ENCODE measurements at regions not wholly inside any gene's neighbourhood (a gene's known extent, or its start where the extent isn't known, plus 50 kb on each side); places are given as distances from the start of the nearest gene placed in this dataset.
A peak's percentile ranks its signal among the peaks of the same experiment; 100 is the strongest.

- no peak for DNase-seq (ENCODE audit: low spot score)
These were observed 113.7 kb downstream of the RNASET2 start for GRCh38 chr6:166842607-166843006.

- DNase-seq (ENCODE audit: low spot score): no peak
These were observed 115.1 kb downstream of the RNASET2 start for GRCh38 chr6:166841216-166841615.

DNA sequence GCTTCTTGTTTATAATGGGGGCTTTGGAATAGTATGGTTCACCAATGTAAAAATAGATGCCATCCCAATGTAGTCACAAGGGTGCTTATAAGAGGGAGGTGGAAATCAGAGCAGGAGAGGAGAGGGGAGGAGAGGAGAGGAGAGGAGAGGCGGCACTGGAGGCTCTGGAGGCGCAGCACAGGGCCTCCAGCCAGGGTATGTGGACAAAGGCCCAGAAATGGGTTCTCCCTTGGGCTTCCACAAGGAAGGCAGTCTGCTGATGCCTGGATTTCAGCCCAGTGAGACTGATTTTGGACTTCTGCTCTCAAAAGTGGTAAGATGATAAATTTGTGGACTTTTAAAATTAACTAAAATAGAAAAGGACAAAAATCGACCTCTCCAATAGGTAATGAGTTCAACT, 116.8 kb downstream of the RNASET2 start:
- DNase-seq (ENCODE audit: low spot score): no peak

- DNase-seq (ENCODE audit: low spot score): no peak
These were observed 117.4 kb downstream of the RNASET2 start for GRCh38 chr6:166838987-166839386.

GRCh38 chr6:166836785-166837718, 119.3 kb downstream of the RNASET2 start:
- no peak for DNase-seq (ENCODE audit: low spot score)

GRCh38 chr6:166834049-166834448, 122.3 kb downstream of the RNASET2 start:
- no peak for DNase-seq (ENCODE audit: low spot score)

- no peak for DNase-seq (ENCODE audit: low spot score)
These were observed 125.4 kb downstream of the RNASET2 start for GRCh38 chr6:166830891-166831363.

DNA sequence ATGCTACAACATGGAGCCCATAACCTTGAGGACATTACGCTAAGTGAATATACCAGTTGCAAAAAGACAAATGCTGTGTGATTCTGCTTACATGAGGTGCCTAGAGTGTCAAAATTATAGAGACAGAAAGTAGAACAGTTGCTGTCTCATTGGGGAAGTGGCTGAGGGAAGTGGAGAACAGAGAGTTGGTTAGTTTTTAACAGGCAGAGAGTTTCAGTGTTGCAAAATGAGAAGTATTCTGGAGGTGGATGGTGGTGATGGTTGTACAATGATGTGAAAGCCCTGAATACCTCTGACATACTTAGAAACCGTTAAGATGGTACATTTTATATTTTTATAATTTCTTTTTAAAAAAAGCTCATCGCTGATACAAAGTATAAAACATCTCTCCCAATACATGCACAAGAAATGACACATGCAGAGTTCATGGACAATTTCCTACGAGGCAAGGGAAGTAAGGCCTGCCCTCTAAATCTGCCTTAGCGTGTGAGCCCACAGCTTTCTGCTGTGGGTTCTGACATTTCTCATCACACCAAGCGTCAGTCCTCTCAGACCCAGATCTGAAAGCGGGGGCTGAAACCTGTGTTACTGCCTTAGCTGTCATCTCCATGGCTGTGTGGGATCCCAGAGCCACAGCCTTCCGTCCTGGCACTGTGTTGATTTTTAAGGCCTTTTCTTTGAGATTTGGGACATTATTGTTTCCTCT, 126.0 kb downstream of the RNASET2 start:
- DNase-seq (ENCODE audit: low spot score): no peak

DNA sequence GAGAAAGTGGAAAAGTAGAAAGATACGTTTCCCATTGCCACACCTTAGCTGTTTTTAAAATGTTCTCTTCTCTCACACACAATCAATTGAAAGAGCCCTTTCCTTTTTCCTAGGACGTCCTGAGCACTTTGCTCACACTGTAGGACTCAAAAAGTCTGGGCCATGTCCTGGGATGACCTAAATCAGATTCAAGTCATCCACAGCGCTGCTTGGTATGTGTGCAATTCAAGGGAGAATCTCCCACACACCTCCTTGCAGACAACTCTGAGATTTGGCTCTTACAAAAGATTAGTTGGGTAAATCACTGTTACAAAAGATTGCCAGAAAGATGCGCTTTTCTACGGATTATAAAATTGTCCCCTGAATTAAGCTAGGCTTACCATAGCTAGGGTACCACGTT, 130.1 kb downstream of the RNASET2 start:
- no peak for DNase-seq (ENCODE audit: low spot score)

DNA sequence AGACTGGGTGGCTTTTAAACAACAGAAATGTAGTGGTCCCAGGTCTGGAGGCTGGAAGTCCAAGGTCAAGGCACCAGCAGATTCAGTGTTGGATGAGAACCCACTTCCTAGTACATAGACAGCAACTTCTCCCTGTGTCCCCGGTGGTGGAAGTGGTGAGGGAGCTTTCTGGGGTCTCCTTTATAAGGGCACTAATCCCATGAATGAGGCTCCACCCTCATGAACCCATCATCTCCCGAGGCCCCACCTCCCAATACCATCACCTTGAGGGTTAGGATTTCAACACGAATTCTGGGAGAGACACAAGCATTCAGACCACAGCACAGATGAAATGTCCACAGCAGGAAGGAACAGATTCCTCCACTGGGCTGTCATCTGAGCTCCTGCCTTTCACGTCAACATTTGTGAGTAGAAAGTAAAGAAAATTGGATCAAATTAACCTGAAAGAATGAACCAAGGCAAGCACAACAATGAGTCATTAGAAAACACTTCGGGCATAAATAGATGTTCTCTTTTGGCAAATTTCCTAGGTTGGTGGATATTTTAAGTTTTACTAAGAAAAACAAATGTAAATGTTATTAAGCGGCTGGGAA, 130.7 kb downstream of the RNASET2 start:
- DNase-seq (ENCODE audit: low spot score): no peak

GRCh38 chr6:166824880-166825250, 131.5 kb downstream of the RNASET2 start:
- DNase-seq (ENCODE audit: low spot score): no peak

GRCh38 chr6:166824146-166824879, 132.0 kb downstream of the RNASET2 start:
- DNase-seq (ENCODE audit: low spot score): no peak

- DNase-seq (ENCODE audit: low spot score): no peak
These were observed 133.7 kb downstream of the RNASET2 start for GRCh38 chr6:166822609-166823008.

DNA sequence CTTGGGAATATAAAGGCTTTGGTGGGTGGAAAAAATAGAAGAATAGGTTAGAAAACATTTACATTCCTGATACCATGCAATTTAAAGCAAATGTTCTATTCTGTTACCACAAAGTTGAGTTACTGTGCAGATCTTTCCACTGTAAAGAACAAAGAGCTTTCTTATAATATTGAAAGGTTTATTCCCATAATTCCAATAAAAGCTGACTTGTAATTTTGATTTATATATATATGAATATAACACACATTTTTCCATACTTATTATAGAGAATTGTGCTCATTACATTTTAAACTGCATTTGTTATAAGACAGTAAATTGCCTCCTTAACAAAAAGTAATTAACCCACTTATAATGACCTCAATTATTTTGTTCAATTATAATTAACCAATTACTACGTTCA, 135.9 kb downstream of the RNASET2 start:
- no peak for DNase-seq (ENCODE audit: low spot score)

DNA sequence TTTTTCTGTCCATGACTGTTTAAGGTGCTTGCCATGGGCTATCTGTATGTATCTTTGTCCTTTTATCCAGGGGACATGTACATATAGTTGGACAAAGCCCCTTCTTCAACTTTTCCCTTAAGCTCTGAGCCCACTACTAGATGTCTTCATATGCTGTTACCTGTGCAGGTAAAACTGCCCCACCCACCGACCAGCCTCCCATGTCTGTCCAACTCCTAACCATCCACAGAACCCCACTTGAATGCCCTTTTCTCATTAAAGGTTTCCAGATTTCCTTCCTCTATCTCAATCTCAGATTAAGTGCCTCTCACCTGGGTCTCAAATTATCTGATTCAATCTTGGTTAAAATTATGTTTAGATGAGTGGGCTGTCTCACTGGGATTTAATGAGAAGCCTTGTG, 136.3 kb downstream of the RNASET2 start:
- DNase-seq (ENCODE audit: low spot score): no peak

DNA sequence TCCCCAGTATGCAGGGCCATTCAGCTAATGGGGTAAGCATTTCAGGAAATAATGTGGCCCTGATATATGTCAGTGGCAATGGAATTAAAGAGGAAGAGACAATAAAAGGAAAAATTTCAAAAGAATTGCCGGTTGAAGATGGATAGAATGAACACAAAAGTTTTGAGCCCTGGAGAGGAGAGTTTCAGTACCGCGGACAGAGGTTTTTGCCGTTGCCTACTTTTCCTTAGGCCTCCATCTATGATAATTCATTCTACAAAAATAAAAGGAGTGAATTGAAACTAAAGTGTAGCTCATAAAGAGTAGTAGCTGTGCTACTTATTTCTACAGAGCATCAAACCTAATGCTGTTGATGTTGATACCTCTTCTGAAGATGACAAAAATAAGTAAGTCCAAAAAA, 140.7 kb downstream of the RNASET2 start:
- no peak for DNase-seq (ENCODE audit: low spot score)

GRCh38 chr6:166814390-166814789, 142.0 kb downstream of the RNASET2 start:
- peak; percentile 8 for DNase-seq (ENCODE audit: low spot score)

- DNase-seq (ENCODE audit: low spot score): peak; percentile 52
These were observed 142.9 kb downstream of the RNASET2 start for GRCh38 chr6:166813461-166813860.

- no peak for DNase-seq (ENCODE audit: low spot score)
These were observed 145.5 kb downstream of the RNASET2 start for GRCh38 chr6:166810864-166811263.

- DNase-seq (ENCODE audit: low spot score): no peak
These were observed 146.6 kb downstream of the RNASET2 start for GRCh38 chr6:166809721-166810120.

DNA sequence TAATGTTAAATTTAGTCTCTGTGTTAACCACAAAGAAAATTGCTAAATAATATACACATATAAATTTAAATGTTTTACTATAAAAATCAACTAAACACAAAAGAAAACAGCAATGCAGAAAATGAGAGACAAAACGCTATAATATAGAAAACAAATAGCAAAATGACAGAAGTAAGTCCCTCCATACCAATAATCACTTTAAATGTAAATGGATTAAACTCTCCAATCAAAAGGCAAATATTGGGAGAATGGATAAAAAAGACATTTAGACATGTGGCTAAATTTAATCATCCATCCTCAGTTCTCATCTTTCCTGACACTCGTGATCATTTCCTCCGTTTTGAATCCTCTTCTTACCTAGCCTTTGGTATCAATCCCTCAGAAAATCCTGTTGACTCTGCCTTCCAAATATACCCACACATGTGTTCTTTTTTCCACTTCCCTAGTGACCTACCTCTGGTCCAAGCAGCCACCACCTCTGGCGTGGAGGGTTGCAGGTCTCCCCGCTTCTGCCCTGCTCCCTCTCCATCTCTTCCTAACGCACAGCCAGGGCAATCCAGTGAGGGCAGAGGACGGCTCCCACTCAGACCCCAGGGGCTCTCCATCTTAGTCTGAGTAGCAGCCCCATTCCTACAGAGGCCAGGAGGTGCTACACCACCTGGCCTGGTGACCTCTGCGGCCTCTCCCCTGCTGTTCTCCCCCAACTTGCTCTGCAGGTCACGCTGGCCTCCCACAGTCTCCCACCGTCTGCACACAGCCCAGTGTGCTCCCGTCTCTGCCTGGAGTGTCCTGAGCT, 149.2 kb downstream of the RNASET2 start:
- DNase-seq (ENCODE audit: low spot score): no peak

Measured in SK-N-DZ (cell line).